Neuron (in vitro differentiated cells): ENCODE measurements at regions not wholly inside any gene's neighbourhood (a gene's known extent, or its start where the extent isn't known, plus 50 kb on each side); places are given as distances from the start of the nearest gene placed in this dataset.

Source experiments
- H2AFZ ChIP-seq: one replicate; pipeline ENCODE4 v1.6.1; 2013; ENCODE audit warnings: low read depth, mild to moderate bottlenecking, inconsistent platforms, low read length, moderate library complexity
- H3K27me3 ChIP-seq: one replicate; pipeline ENCODE4 v1.6.1; 2013; ENCODE audit warnings: low read length; ENCODE audit not compliant: insufficient read depth
- H3K36me3 ChIP-seq: one replicate; pipeline ENCODE4 v1.6.1; 2013; ENCODE audit warnings: low read length; ENCODE audit not compliant: insufficient read depth
- H3K4me1 ChIP-seq: one replicate; pipeline ENCODE4 v1.6.1; 2013; ENCODE audit warnings: low read length; ENCODE audit not compliant: insufficient read depth
- H3K4me3 ChIP-seq: 2 replicates; pipeline ENCODE4 v1.5.1; 2013; ENCODE audit warnings: mild to moderate bottlenecking, low read length, moderate library complexity
- H3K9me3 ChIP-seq: one replicate; pipeline ENCODE4 v1.6.1; 2013; ENCODE audit warnings: low read length

GRCh38 chr1:244162786-244163530, 111.9 kb downstream of the ZBTB18 start:
- H3K27me3 ChIP-seq = no peaks in the 10 kb centered on the region
- H3K4me3 ChIP-seq = no peak overlapping the region
- no peaks in the 10 kb centered on the region for H3K9me3 ChIP-seq
- H3K4me1 ChIP-seq = peaks cover 38% of the 10 kb centered on the region
- no peak overlapping the region for H2AFZ ChIP-seq
- H3K36me3 ChIP-seq = no peaks in the 10 kb centered on the region

- Histone ChIP-seq H3K27me3 (no peaks in the 10 kb centered on the region), H2AFZ (no peak overlapping the region), H3K4me1 (peaks cover 37% of the 10 kb centered on the region), H3K9me3 (no peaks in the 10 kb centered on the region), H3K36me3 (no peaks in the 10 kb centered on the region), H3K4me3 (no peak overlapping the region)
Measured at GRCh38 chr1:244163861-244164510, 112.9 kb downstream of the ZBTB18 start.

- Histone ChIP-seq H3K9me3 (no peaks in the 10 kb centered on the region), H3K36me3 (no peaks in the 10 kb centered on the region), H3K4me3 (no peak overlapping the region), H3K4me1 (peaks cover 35% of the 10 kb centered on the region), H2AFZ (no peak overlapping the region), H3K27me3 (no peaks in the 10 kb centered on the region)
Measured at GRCh38 chr1:244164511-244164890, 113.4 kb downstream of the ZBTB18 start.

GRCh38 chr1:244165021-244165420, 113.9 kb downstream of the ZBTB18 start:
- Histone ChIP-seq H2AFZ (no peak overlapping the region), H3K9me3 (no peaks in the 10 kb centered on the region), H3K27me3 (no peaks in the 10 kb centered on the region), H3K4me1 (peaks cover 30% of the 10 kb centered on the region), H3K4me3 (no peak overlapping the region), H3K36me3 (no peaks in the 10 kb centered on the region)

GRCh38 chr1:244165701-244166100, 114.6 kb downstream of the ZBTB18 start:
- Histone ChIP-seq H3K4me1 (peaks cover 23% of the 10 kb centered on the region), H3K36me3 (no peaks in the 10 kb centered on the region), H2AFZ (no peak overlapping the region), H3K4me3 (no peak overlapping the region), H3K9me3 (no peaks in the 10 kb centered on the region), H3K27me3 (no peaks in the 10 kb centered on the region)

GRCh38 chr1:244171241-244171985, 120.3 kb downstream of the ZBTB18 start:
- Histone ChIP-seq H3K36me3 (no peaks in the 10 kb centered on the region), H3K4me3 (no peak overlapping the region), H2AFZ (no peak overlapping the region), H3K9me3 (no peaks in the 10 kb centered on the region), H3K27me3 (no peaks in the 10 kb centered on the region), H3K4me1 (peaks cover 4% of the 10 kb centered on the region)

GRCh38 chr1:244173240-244173639, 122.2 kb downstream of the ZBTB18 start:
- no peaks in the 10 kb centered on the region for H3K9me3 ChIP-seq
- H3K36me3 ChIP-seq = no peaks in the 10 kb centered on the region
- peaks cover 4% of the 10 kb centered on the region for H3K4me1 ChIP-seq
- no peaks in the 10 kb centered on the region for H3K27me3 ChIP-seq
- H2AFZ ChIP-seq = no peak overlapping the region
- no peak overlapping the region for H3K4me3 ChIP-seq

- H2AFZ ChIP-seq = peak overlapping the region; percentile 48
- no peaks in the 10 kb centered on the region for H3K9me3 ChIP-seq
- H3K36me3 ChIP-seq = no peaks in the 10 kb centered on the region
- H3K4me1 ChIP-seq = peaks cover 4% of the 10 kb centered on the region
- no peaks in the 10 kb centered on the region for H3K27me3 ChIP-seq
- H3K4me3 ChIP-seq = no peak overlapping the region
Measured at GRCh38 chr1:244173769-244174168, 122.7 kb downstream of the ZBTB18 start.

- no peaks in the 10 kb centered on the region for H3K27me3 ChIP-seq
- no peaks in the 10 kb centered on the region for H3K9me3 ChIP-seq
- H3K4me1 ChIP-seq = peaks cover 4% of the 10 kb centered on the region
- no peaks in the 10 kb centered on the region for H3K36me3 ChIP-seq
- H2AFZ ChIP-seq = no peak overlapping the region
- H3K4me3 ChIP-seq = no peak overlapping the region
Measured at GRCh38 chr1:244174922-244175521, 123.9 kb downstream of the ZBTB18 start.

GRCh38 chr1:244176201-244176600, 125.1 kb downstream of the ZBTB18 start:
- peaks cover 4% of the 10 kb centered on the region for H3K4me1 ChIP-seq
- no peaks in the 10 kb centered on the region for H3K36me3 ChIP-seq
- no peak overlapping the region for H3K4me3 ChIP-seq
- no peak overlapping the region for H2AFZ ChIP-seq
- H3K9me3 ChIP-seq = no peaks in the 10 kb centered on the region
- no peaks in the 10 kb centered on the region for H3K27me3 ChIP-seq

GRCh38 chr1:244180256-244180655, 129.2 kb downstream of the ZBTB18 start:
- H3K4me3 ChIP-seq = no peak overlapping the region
- peaks cover 9% of the 10 kb centered on the region for H3K4me1 ChIP-seq
- no peak overlapping the region for H2AFZ ChIP-seq
- no peaks in the 10 kb centered on the region for H3K27me3 ChIP-seq
- H3K36me3 ChIP-seq = no peaks in the 10 kb centered on the region
- H3K9me3 ChIP-seq = no peaks in the 10 kb centered on the region

GRCh38 chr1:244181867-244182266, 130.8 kb downstream of the ZBTB18 start:
- Histone ChIP-seq H3K36me3 (no peaks in the 10 kb centered on the region), H3K27me3 (no peaks in the 10 kb centered on the region), H2AFZ (no peak overlapping the region), H3K4me1 (peaks cover 8% of the 10 kb centered on the region), H3K9me3 (no peaks in the 10 kb centered on the region), H3K4me3 (no peak overlapping the region)

GRCh38 chr1:244183037-244183436, 132.0 kb downstream of the ZBTB18 start:
- Histone ChIP-seq H3K27me3 (no peaks in the 10 kb centered on the region), H3K4me1 (peaks cover 8% of the 10 kb centered on the region), H3K9me3 (no peaks in the 10 kb centered on the region), H3K4me3 (no peak overlapping the region), H3K36me3 (no peaks in the 10 kb centered on the region), H2AFZ (no peak overlapping the region)
